ENCODE measurements at regions not wholly inside any gene's neighbourhood (a gene's known extent, or its start where the extent isn't known, plus 50 kb on each side); places are given as distances from the start of the nearest gene placed in this dataset.
A peak's percentile ranks its signal among the peaks of the same experiment; 100 is the strongest.

DNA sequence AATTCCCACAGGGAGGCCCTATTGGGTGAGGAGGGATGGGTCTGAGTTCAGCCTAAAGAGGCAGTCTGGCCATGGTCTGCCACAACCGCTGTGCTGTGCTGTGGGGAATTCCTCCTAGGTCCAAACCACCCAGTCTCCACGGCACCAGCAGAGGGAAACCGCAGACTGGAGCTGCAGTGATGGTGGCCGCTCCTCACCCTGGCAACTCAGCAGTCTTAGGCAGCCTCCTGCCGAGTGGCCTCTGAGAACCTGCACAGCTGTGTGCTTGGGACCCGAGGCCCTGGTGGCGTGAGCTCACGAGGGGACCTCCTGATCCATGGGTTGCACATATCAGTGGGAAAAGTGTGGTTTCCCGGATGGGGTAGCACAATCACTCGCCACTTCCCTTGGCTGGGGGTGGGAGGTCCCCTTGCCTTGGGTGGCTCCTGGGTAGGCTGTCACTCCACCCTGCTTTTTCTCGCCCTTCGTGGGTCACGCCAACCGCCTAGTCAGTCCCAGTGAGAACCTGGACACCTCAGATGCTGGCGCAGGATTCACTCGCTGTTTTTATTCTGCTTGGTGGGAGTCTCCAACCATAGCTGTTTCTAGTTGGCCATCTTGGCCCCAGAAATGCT, 242.2 kb downstream of the CDH26 start:
- no peak for DNase-seq
- H3K27me3 Mint-ChIP-seq = peaks cover 3% of the 10 kb centered on the region
- H3K36me3 Mint-ChIP-seq = peaks cover 10% of the 10 kb centered on the region
- no peak overlapping the region for H3K4me3 Mint-ChIP-seq
- no peak overlapping the region for H3K27ac Mint-ChIP-seq
- H3K4me1 Mint-ChIP-seq = no peaks in the 10 kb centered on the region
- H3K9me3 Mint-ChIP-seq = peaks cover 12% of the 10 kb centered on the region

- Mint-ChIP-seq H3K4me3 (no peak overlapping the region), H3K27me3 (peaks cover 3% of the 10 kb centered on the region), H3K27ac (no peak overlapping the region), H3K4me1 (no peaks in the 10 kb centered on the region), H3K36me3 (peaks cover 9% of the 10 kb centered on the region), H3K9me3 (peaks cover 12% of the 10 kb centered on the region)
- no peak for DNase-seq
Observed at GRCh38 chr20:60201198-60201835, 243.1 kb downstream of the CDH26 start.

GRCh38 chr20:60202046-60202445, 243.8 kb downstream of the CDH26 start:
- DNase-seq = no peak
- H3K9me3 Mint-ChIP-seq = peaks cover 12% of the 10 kb centered on the region
- H3K36me3 Mint-ChIP-seq = peaks cover 9% of the 10 kb centered on the region
- no peaks in the 10 kb centered on the region for H3K4me1 Mint-ChIP-seq
- no peak overlapping the region for H3K4me3 Mint-ChIP-seq
- H3K27me3 Mint-ChIP-seq = peaks cover 3% of the 10 kb centered on the region
- H3K27ac Mint-ChIP-seq = no peak overlapping the region

GRCh38 chr20:60203451-60203850, 245.2 kb downstream of the CDH26 start:
- Mint-ChIP-seq H3K27ac (no peak overlapping the region), H3K27me3 (peaks cover under 1% of the 10 kb centered on the region), H3K4me1 (no peaks in the 10 kb centered on the region), H3K36me3 (peaks cover 6% of the 10 kb centered on the region), H3K9me3 (peaks cover 10% of the 10 kb centered on the region), H3K4me3 (no peak overlapping the region)
- DNase-seq = no peak

GRCh38 chr20:60204601-60205000, 246.4 kb downstream of the CDH26 start:
- no peaks in the 10 kb centered on the region for H3K27me3 Mint-ChIP-seq
- H3K27ac Mint-ChIP-seq = no peak overlapping the region
- peaks cover under 1% of the 10 kb centered on the region for H3K9me3 Mint-ChIP-seq
- no peak overlapping the region for H3K4me3 Mint-ChIP-seq
- H3K4me1 Mint-ChIP-seq = no peaks in the 10 kb centered on the region
- peaks cover 2% of the 10 kb centered on the region for H3K36me3 Mint-ChIP-seq
- DNase-seq = no peak

- Mint-ChIP-seq H3K27ac (no peak overlapping the region), H3K4me3 (no peak overlapping the region), H3K4me1 (peaks cover 4% of the 10 kb centered on the region), H3K36me3 (no peaks in the 10 kb centered on the region), H3K27me3 (peaks cover 4% of the 10 kb centered on the region), H3K9me3 (no peaks in the 10 kb centered on the region)
- no peak for DNase-seq
Observed at GRCh38 chr20:60206259-60206658, 248.0 kb downstream of the CDH26 start.

DNA sequence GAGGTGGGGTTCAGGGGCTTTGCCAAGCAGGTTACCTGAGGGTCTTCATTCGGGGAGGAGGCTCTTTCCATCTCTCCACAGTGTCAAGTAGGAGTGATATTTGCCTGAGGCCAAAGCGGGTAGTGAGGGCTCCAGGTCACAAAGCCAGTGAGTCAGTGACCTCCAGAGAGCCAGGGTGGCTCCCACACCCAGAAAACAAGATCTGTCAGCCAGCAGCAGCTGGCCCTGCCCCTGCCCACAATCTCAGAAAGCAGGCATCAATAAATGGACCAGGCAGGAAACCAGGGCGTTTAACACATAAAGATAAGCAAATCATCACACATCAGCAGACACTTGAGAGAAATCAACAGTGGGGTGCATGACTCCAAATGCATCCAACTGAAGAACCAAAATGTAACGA, 250.8 kb downstream of the CDH26 start:
- Mint-ChIP-seq H3K4me1 (peaks cover 5% of the 10 kb centered on the region), H3K27me3 (peaks cover 4% of the 10 kb centered on the region), H3K9me3 (no peaks in the 10 kb centered on the region), H3K27ac (no peak overlapping the region), H3K36me3 (no peaks in the 10 kb centered on the region), H3K4me3 (no peak overlapping the region)
- DNase-seq = no peak

DNA sequence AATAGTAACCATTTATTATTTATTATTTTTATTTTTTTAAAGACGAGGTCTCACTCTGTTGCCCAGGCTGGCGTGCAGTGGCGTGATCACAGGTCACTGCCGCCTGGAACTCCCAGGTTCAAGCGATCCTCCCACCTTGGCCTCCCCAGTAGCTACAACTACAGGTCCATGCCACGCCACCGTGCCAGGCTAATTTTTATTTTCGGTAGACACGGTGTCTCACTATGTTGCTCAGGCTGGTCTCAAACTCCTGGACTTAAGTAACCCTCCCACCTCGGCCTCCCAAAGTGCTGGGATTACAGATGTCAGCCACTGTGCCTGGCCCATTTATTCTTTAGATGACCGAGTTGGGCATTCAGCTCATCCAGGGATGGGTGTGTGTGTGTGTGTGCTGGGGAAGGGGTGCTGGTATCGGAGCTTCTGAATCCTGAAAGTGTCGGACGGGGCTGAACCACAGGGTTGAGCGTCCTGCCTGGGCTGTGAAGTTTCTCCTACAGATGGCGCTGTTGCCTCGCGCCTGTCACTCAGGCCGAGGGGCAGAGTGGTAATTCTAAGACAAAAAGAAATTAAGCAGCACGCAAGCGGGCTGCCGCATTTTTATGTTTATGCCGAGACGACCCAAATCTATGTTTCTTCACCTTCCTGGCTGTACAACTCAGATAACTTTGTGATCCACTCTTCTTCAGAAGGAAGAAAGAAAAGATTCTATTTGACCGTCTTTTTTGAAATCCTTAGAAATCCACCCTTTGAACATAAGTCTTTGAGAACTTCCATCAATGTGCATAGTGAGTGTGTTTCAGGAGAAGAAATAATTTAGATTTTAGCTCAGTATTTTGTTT, 252.8 kb downstream of the CDH26 start:
- no peak overlapping the region for H3K4me3 Mint-ChIP-seq
- H3K27me3 Mint-ChIP-seq = peaks cover 4% of the 10 kb centered on the region
- peaks cover 5% of the 10 kb centered on the region for H3K4me1 Mint-ChIP-seq
- H3K36me3 Mint-ChIP-seq = no peaks in the 10 kb centered on the region
- no peaks in the 10 kb centered on the region for H3K9me3 Mint-ChIP-seq
- DNase-seq = peak; percentile 61
- no peak overlapping the region for H3K27ac Mint-ChIP-seq

DNA sequence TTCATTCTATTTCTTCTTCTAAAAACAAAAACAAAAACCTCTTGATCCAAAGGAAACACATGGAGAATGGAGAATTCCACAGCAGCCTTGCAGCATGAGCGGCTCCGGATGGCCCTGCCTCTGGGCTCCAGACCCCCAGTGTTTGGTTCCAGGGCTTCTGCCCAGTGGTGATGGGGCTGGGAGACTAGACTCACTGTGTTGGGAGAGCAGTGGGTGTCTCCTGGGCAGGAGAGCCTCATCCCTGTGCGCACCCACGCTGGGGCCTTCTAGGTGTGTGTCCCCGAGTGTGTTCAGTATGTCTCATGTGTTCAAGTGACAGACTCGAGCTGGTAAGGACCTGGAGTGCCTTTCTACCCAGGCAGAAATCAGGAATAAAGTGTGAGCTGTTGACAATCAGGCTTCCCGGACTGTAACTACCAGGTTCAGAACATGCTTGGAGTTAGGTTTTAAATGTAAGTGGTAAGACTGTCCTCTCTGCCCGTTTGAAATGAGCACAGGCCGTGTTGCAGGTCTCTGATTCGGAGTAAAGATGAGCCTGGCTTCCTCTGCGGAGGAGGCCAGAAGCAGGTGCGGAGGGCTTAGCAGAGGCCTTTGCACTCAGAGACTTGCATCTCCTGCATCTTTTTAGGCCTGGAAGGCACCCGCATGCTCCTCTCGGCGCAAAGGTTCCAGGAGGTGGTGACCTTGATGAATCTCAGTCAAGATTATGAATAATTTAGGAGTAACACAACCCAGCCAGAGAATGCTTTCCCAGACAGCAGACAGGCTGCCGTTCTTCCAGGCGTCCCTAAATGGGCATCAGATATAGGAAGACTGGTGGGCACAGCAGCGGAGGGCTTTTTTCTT, 253.6 kb downstream of the CDH26 start:
- Mint-ChIP-seq H3K9me3 (no peaks in the 10 kb centered on the region), H3K36me3 (no peaks in the 10 kb centered on the region), H3K4me3 (no peak overlapping the region)

GRCh38 chr20:60212695-60213094, 254.5 kb downstream of the CDH26 start:
- H3K27ac Mint-ChIP-seq = no peak overlapping the region
- no peak for DNase-seq
- H3K4me1 Mint-ChIP-seq = peaks cover 5% of the 10 kb centered on the region
- H3K9me3 Mint-ChIP-seq = no peaks in the 10 kb centered on the region
- peaks cover 4% of the 10 kb centered on the region for H3K27me3 Mint-ChIP-seq
- H3K36me3 Mint-ChIP-seq = no peaks in the 10 kb centered on the region
- H3K4me3 Mint-ChIP-seq = no peak overlapping the region

More for the DNA sequence above, 253.6 kb downstream of the CDH26 start:
- peaks cover 4% of the 10 kb centered on the region for H3K27me3 Mint-ChIP-seq
- no peak overlapping the region for H3K27ac Mint-ChIP-seq
- H3K4me1 Mint-ChIP-seq = peaks cover 5% of the 10 kb centered on the region
- DNase-seq = no peak

DNA sequence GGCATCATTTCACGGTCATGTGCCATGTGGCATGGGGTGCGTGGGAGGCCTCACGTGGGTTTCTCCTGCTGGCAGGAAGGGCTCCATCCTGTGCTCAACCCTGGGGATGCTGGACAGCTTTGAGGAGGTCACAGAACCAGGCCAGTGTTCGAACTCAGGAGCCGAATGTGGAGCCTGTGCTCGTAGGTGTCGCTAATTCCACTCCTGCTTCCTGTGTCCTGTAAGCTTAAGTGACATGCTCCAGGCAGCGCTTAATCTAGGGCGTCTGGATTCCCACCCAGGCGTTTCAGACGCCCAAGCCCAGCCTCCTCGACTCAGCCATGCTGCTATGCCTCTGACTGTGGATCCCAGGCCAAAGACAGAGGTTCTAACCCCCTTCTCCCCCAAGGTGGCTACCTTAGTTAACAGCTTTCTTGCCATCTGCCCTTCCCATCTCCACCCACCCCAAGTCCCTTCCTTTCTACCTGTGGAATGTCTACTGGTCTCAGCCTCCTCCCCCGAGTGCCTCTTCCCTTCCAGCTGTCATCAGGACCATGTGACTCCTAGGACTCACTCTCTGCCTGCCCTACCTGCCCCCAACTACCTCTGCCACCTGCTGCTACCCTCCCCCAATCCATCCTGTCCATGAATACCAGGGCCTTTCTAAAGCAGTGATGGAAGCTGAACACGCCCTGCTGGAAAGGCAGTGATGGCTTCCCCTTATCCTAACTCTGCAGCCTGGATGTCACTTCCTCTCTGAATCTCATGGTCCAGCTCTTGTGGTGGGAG, 255.1 kb downstream of the CDH26 start:
- H3K9me3 Mint-ChIP-seq = no peaks in the 10 kb centered on the region
- peaks cover 5% of the 10 kb centered on the region for H3K4me1 Mint-ChIP-seq
- DNase-seq = no peak
- H3K27me3 Mint-ChIP-seq = peaks cover 4% of the 10 kb centered on the region
- no peak overlapping the region for H3K4me3 Mint-ChIP-seq
- H3K36me3 Mint-ChIP-seq = no peaks in the 10 kb centered on the region
- H3K27ac Mint-ChIP-seq = no peak overlapping the region

GRCh38 chr20:60214901-60215815, 256.9 kb downstream of the CDH26 start:
- DNase-seq = no peak
- H3K36me3 Mint-ChIP-seq = no peaks in the 10 kb centered on the region
- H3K9me3 Mint-ChIP-seq = no peaks in the 10 kb centered on the region
- H3K4me1 Mint-ChIP-seq = peaks cover 5% of the 10 kb centered on the region
- H3K27me3 Mint-ChIP-seq = peaks cover 4% of the 10 kb centered on the region
- H3K27ac Mint-ChIP-seq = no peak overlapping the region
- H3K4me3 Mint-ChIP-seq = no peak overlapping the region

DNA sequence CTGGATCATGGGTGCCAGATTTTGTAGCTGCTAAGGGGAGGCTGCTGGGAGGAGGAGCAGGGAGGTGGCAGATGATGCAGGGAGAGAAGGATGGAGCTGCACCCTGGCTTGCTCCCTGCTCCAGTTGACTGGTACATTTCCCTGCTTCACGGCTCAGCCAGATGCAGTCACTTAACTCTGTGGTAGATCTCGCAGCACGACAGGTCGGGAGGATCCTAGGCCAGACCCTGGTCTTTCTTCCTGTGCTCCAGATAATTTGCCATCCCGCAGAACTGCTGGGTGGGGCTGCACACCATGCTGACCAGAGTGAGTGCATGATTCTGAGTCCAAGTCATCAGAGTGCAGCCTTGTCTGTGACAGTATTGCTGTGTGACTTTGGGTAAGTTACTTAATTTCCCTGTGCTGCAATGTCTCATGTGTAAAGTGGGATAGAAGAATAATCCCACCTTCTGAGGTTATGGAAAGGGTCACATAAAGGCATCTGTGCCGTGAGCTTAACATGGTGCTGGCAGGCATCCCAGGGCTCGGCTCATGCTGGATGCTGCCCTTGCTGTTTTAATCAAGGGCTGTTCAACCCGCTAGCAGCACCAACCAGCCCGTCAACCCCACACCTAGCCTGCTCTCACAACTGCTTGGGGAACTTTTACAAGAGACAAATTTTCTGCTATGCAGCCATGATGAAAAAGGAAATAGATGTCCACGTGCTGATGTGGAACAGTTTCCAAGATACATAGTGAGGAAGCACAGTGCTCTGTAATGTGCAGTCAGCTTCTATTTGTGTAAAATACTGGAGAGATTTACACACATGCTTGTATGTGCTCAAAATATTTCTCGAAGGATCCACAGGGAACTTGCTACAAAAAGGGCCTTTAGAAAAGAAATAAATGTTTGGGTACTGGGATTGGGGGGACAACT, 257.9 kb downstream of the CDH26 start:
- Mint-ChIP-seq H3K9me3 (no peaks in the 10 kb centered on the region), H3K27me3 (peaks cover 1% of the 10 kb centered on the region), H3K4me1 (peaks cover 3% of the 10 kb centered on the region), H3K4me3 (no peak overlapping the region), H3K36me3 (no peaks in the 10 kb centered on the region), H3K27ac (no peak overlapping the region)
- DNase-seq = no peak

Measured in activated naive CD8-positive, alpha-beta T cell treated with anti-CD3 and anti-CD28 coated beads for 36 hours (primary cell).